ENCODE measurements at regions not wholly inside any gene's neighbourhood (a gene's known extent, or its start where the extent isn't known, plus 50 kb on each side); places are given as distances from the start of the nearest gene placed in this dataset.
"Not testable (repeated sequence)": the region's sequence is repeated elsewhere in the genome, so short reads cannot be mapped to it uniquely, and the experiment has no call there.

DNA sequence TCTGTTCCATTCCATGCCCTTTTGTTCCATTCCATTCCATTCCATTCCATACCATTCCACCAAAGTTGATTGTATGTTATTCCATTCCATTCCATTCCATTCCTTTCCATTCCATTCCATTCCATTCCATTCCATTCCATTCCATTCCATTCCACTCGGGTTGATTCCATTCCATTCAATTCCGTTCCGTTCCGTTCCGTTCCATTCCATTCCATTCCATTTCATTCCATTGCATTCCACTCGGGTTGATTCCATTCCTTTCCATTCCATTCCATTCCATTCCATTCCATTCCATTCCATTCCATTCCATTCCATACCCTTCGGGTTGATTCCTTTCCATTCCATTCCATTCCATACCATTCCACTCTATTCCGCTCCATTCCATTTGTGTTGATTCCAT is 143.8 kb downstream of the CWH43 start:
- TF ChIP-seq POLR2A (IDR thresholded peaks at IDR 0.05) = not testable (repeated sequence)
- TF ChIP-seq, protein P1, sequence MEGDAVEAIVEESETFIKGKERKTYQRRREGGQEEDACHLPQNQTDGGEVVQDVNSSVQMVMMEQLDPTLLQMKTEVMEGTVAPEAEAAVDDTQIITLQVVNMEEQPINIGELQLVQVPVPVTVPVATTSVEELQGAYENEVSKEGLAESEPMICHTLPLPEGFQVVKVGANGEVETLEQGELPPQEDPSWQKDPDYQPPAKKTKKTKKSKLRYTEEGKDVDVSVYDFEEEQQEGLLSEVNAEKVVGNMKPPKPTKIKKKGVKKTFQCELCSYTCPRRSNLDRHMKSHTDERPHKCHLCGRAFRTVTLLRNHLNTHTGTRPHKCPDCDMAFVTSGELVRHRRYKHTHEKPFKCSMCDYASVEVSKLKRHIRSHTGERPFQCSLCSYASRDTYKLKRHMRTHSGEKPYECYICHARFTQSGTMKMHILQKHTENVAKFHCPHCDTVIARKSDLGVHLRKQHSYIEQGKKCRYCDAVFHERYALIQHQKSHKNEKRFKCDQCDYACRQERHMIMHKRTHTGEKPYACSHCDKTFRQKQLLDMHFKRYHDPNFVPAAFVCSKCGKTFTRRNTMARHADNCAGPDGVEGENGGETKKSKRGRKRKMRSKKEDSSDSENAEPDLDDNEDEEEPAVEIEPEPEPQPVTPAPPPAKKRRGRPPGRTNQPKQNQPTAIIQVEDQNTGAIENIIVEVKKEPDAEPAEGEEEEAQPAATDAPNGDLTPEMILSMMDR (IDR thresholded peaks at IDR 0.05) = not testable (repeated sequence)

Measured in esophagus squamous epithelium (tissue), 4 donors.